CD14-positive monocyte (primary cell): ENCODE measurements at regions not wholly inside any gene's neighbourhood (a gene's known extent, or its start where the extent isn't known, plus 50 kb on each side); places are given as distances from the start of the nearest gene placed in this dataset.

Source experiments
- DNase-seq, 3 donors: peaks; one replicate each; pipeline ENCODE4 v3.0.0-alpha.2; 2011 to 2022
- H2AFZ ChIP-seq: 2 replicates; pipeline ENCODE4 v1.6.0; 2012; ENCODE audit warnings: mild to moderate bottlenecking, low read depth, low read length, inconsistent platforms; ENCODE audit not compliant: insufficient read depth, poor library complexity, severe bottlenecking
- H3K27ac ChIP-seq, 2 donors: 1 replicate in 1 of 2; 2 replicates in 1 of 2; pipeline ENCODE4 v1.5.1; 2012 to 2013; ENCODE audit warnings: low read length in 2 of 2, control low read depth in 1 of 2, inconsistent platforms in 1 of 2, low read depth in 1 of 2, mild to moderate bottlenecking in 1 of 2
- H3K27me3 ChIP-seq, 2 donors: one replicate each; pipeline versions ENCODE4 v1.6.0 to v1.6.1; 2011 to 2013; ENCODE audit warnings: low read length in 2 of 2; ENCODE audit not compliant: control insufficient read depth in 2 of 2, insufficient read depth in 2 of 2
- H3K36me3 ChIP-seq, 2 donors: replicated peaks in 1 of 2; 1 replicate in 1 of 2; 2 replicates in 1 of 2; pipeline versions ENCODE4 v1.5.1 to v1.6.1; 2012 to 2013; ENCODE audit warnings: low read length in 2 of 2, control low read depth in 1 of 2, inconsistent platforms in 1 of 2, mild to moderate bottlenecking in 1 of 2; ENCODE audit not compliant: insufficient read depth in 2 of 2, control insufficient read depth in 1 of 2
- H3K4me1 ChIP-seq, 2 donors: 1 replicate in 1 of 2; 2 replicates in 1 of 2; pipeline versions ENCODE4 v1.5.1 to v1.6.1; 2012 to 2013; ENCODE audit warnings: low read length in 2 of 2, control low read depth in 1 of 2, inconsistent platforms in 1 of 2, mild to moderate bottlenecking in 1 of 2, moderate library complexity in 1 of 2; ENCODE audit not compliant: insufficient read depth in 2 of 2, control insufficient read depth in 1 of 2
- H3K4me2 ChIP-seq: replicated peaks from 2 replicates; pipeline ENCODE3; 2012; ENCODE audit warnings: low read length, moderate library complexity, mild to moderate bottlenecking; ENCODE audit not compliant: poor library complexity, severe bottlenecking; ENCODE audit errors: extremely low read depth
- H3K4me3 ChIP-seq, 3 experiments: fragments of 200-600 bp in 1 of 3; sonication (generic) in 1 of 3; replicated peaks in 1 of 3; 1 replicate in 2 of 3; 2 replicates in 1 of 3; pipeline ENCODE4 v1.5.1; 2011 to 2013; ENCODE audit warnings: low read length in 3 of 3, mild to moderate bottlenecking in 3 of 3, control low read depth in 2 of 3, low read depth in 2 of 3, inconsistent platforms in 1 of 3, moderate library complexity in 1 of 3
- H3K79me2 ChIP-seq: 2 replicates; pipeline ENCODE4 v1.6.0; 2012; ENCODE audit warnings: mild to moderate bottlenecking, control low read depth, inconsistent platforms, low read length, moderate library complexity; ENCODE audit not compliant: insufficient read depth
- H3K9ac ChIP-seq: 2 replicates; pipeline ENCODE4 v1.6.0; 2017; ENCODE audit warnings: low read length, mild to moderate bottlenecking; ENCODE audit not compliant: insufficient read depth, poor library complexity, severe bottlenecking
- H3K9me3 ChIP-seq, 2 donors: replicated peaks in 1 of 2; 1 replicate in 1 of 2; 2 replicates in 1 of 2; pipeline versions ENCODE4 v1.5.1 to v1.6.1; 2012 to 2013; ENCODE audit warnings: low read length in 2 of 2, control low read depth in 1 of 2; ENCODE audit not compliant: control insufficient read depth in 1 of 2, insufficient read depth in 1 of 2
- H4K20me1 ChIP-seq: 2 replicates; pipeline ENCODE4 v1.6.0; 2012; ENCODE audit warnings: mild to moderate bottlenecking, low read length, control low read depth, moderate library complexity; ENCODE audit not compliant: insufficient read depth
- H3K27ac Mint-ChIP-seq, 7 donors: one replicate each; pipeline ENCODE4 v1.8.0; 2020; ENCODE audit warnings: mild to moderate bottlenecking in 7 of 7, mixed read lengths in 7 of 7, moderate library complexity in 6 of 7, inconsistent platforms in 2 of 7
- H3K27me3 Mint-ChIP-seq, 3 donors: one replicate each; pipeline ENCODE4 v1.8.0; 2021 to 2022; ENCODE audit warnings: low read depth in 3 of 3, mild to moderate bottlenecking in 3 of 3, mixed read lengths in 3 of 3, moderate library complexity in 3 of 3, inconsistent platforms in 1 of 3
- H3K36me3 Mint-ChIP-seq, 2 donors: one replicate each; pipeline ENCODE4 v1.8.0; 2020; ENCODE audit warnings: mixed read lengths in 2 of 2, inconsistent platforms in 1 of 2, mild to moderate bottlenecking in 1 of 2
- H3K4me1 Mint-ChIP-seq: one replicate; pipeline ENCODE4 v1.8.0; 2020; ENCODE audit warnings: mild to moderate bottlenecking, mixed read lengths
- H3K4me3 Mint-ChIP-seq, 2 donors: one replicate each; pipeline ENCODE4 v1.8.0; 2020; ENCODE audit warnings: mild to moderate bottlenecking in 2 of 2, mixed read lengths in 2 of 2, moderate library complexity in 1 of 2
- H3K9me3 Mint-ChIP-seq, 7 donors: one replicate each; pipeline ENCODE4 v1.8.0; 2020 to 2022; ENCODE audit warnings: mixed read lengths in 7 of 7, mild to moderate bottlenecking in 6 of 7, moderate library complexity in 6 of 7, inconsistent platforms in 2 of 7
- WGBS: methylation state at CpG from one replicate; pipeline ENCODE4 v1.1.5; 2013; ENCODE audit warnings: missing lambda C conversion rate; ENCODE audit not compliant: insufficient coverage; 5-methylcytosine and 5-hydroxymethylcytosine counted together
- intact Hi-C, 2 donors: fragments of 100-400 bp; cut with micrococcal nuclease; formaldehyde crosslinking; loops; one replicate each; pipeline versions ENCODE4 v1.15.0 to v1.15.1; 2023
- TF ChIP-seq, protein P1 (sequence below): fragments of 200-600 bp; IDR thresholded peaks from one replicate; pipeline ENCODE4 v1.8.0; 2022; ENCODE audit warnings: antibody characterized with exemption, mild to moderate bottlenecking

DNA sequence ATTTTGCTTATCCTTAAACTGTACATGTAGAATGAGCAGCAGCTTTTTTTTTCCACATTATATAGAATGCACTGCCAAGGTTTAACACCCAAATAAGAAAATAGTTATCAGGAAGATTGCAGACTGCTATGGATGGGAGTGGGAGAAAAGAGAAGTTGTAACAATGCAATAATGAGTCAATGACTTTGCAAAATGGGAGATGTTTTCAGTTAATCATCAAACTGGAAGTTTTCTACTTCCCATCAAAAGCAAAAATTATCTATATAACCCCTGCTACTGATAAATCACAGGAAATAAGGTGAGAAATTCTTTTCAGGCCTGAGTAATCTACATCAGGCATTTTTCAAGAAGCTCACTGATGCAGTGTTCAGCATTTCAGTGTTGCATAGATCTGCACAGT lies 309.1 kb downstream of the GXYLT1 start:
- peaks cover 17% of the 10 kb centered on the region for H3K4me1 Mint-ChIP-seq
- no peak overlapping the region for H3K9ac ChIP-seq
- peaks cover 9 to 10% of the 10 kb centered on the region in 2 donors for H3K4me1 ChIP-seq
- no peak overlapping the region for H3K4me3 Mint-ChIP-seq
- intact Hi-C loops, result no loop called here
- H3K36me3 ChIP-seq, result no peaks in the 10 kb centered on the region
- no peaks in the 10 kb centered on the region for H3K27me3 Mint-ChIP-seq
- no peaks in the 10 kb centered on the region for H4K20me1 ChIP-seq
- peak overlapping the region in 1 of 2 donors; percentile 46 for H3K27ac ChIP-seq
- no peak overlapping the region for H3K27ac Mint-ChIP-seq
- peak overlapping the region; percentile 1 for H3K4me2 ChIP-seq
- H3K9me3 Mint-ChIP-seq, result peaks cover 0 to 11% (median 2%) of the 10 kb centered on the region in 7 donors
- TF ChIP-seq, protein P1, sequence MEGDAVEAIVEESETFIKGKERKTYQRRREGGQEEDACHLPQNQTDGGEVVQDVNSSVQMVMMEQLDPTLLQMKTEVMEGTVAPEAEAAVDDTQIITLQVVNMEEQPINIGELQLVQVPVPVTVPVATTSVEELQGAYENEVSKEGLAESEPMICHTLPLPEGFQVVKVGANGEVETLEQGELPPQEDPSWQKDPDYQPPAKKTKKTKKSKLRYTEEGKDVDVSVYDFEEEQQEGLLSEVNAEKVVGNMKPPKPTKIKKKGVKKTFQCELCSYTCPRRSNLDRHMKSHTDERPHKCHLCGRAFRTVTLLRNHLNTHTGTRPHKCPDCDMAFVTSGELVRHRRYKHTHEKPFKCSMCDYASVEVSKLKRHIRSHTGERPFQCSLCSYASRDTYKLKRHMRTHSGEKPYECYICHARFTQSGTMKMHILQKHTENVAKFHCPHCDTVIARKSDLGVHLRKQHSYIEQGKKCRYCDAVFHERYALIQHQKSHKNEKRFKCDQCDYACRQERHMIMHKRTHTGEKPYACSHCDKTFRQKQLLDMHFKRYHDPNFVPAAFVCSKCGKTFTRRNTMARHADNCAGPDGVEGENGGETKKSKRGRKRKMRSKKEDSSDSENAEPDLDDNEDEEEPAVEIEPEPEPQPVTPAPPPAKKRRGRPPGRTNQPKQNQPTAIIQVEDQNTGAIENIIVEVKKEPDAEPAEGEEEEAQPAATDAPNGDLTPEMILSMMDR, result no peak
- no peak overlapping the region for H3K4me3 ChIP-seq
- no peaks in the 10 kb centered on the region for H3K36me3 Mint-ChIP-seq
- DNase-seq, result peak; percentile 3 to 35 (median 19)
- no peaks in the 10 kb centered on the region for H3K79me2 ChIP-seq
- H3K27me3 ChIP-seq, result no peaks in the 10 kb centered on the region
- no peak overlapping the region for H2AFZ ChIP-seq
- H3K9me3 ChIP-seq, result no peaks in the 10 kb centered on the region

DNA sequence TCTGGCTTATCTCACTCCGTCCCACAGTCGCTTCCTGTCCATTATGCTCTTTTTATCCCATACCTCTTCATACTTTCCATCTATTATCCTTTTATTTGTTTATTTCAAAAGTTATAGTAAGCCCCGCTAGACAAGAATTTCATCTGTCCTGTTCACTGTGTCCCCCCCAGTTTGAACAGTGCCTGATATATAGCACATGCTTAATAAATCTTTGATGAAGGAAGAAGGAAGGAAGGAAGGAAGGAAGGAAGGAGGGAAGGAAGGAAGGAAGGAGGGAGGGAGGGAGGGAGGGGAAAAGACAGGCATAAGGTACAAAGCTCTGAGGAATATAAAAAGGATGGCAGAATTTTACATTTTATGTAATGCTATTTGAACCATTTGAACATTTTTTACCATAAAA lies 324.7 kb downstream of the GXYLT1 start:
- TF ChIP-seq, protein P1, result no peak
- Histone ChIP-seq H3K4me1 (no peaks in the 10 kb centered on the region), H3K27me3 (no peaks in the 10 kb centered on the region), H3K79me2 (no peaks in the 10 kb centered on the region), H3K27ac (no peak overlapping the region), H3K9me3 (no peaks in the 10 kb centered on the region), H3K4me2 (no peak overlapping the region), H3K9ac (no peak overlapping the region), H2AFZ (no peak overlapping the region), H3K36me3 (no peaks in the 10 kb centered on the region), H4K20me1 (no peaks in the 10 kb centered on the region), H3K4me3 (no peak overlapping the region)
- H3K4me1 Mint-ChIP-seq, result no peaks in the 10 kb centered on the region
- intact Hi-C loops, result no loop called here
- H3K9me3 Mint-ChIP-seq, result peaks cover 0 to 7% (median 3%) of the 10 kb centered on the region in 7 donors
- H3K27ac Mint-ChIP-seq, result no peak overlapping the region
- no peak overlapping the region for H3K4me3 Mint-ChIP-seq
- no peaks in the 10 kb centered on the region for H3K27me3 Mint-ChIP-seq
- DNase-seq, result no peak
- H3K36me3 Mint-ChIP-seq, result no peaks in the 10 kb centered on the region
- WGBS, result no CpG with 5 or more reads among the region's 3 CpGs
